Natural killer cell (primary cell): ENCODE measurements at regions not wholly inside any gene's neighbourhood (a gene's known extent, or its start where the extent isn't known, plus 50 kb on each side); places are given as distances from the start of the nearest gene placed in this dataset.

Experiments
- ATAC-seq, 3 donors: fragments of 150-1000 bp in 2 of 3; fragments of 200-7000 bp in 1 of 3; cut with Tn5 transposase; 1 replicate in 1 of 3; 2 replicates in 2 of 3; pipeline ENCODE4 v1.10.0; 2021; ENCODE audit warnings: mild to moderate bottlenecking in 2 of 3, moderate library complexity in 2 of 3
- DNase-seq, 2 donors: peaks; one replicate each; pipeline versions ENCODE4 v3.0.0 to v3.0.0-alpha.2; 2013 to 2021; ENCODE audit warnings: mixed read lengths in 1 of 2
- H3K27ac ChIP-seq: one replicate; pipeline ENCODE4 v1.5.1; 2013; ENCODE audit warnings: mild to moderate bottlenecking, low read length
- H3K27me3 ChIP-seq: one replicate; pipeline ENCODE4 v1.6.1; 2013; ENCODE audit warnings: low read length; ENCODE audit not compliant: control insufficient read depth, insufficient read depth
- H3K36me3 ChIP-seq: one replicate; pipeline ENCODE4 v1.6.1; 2013; ENCODE audit warnings: low read length; ENCODE audit not compliant: control insufficient read depth, insufficient read depth
- H3K4me1 ChIP-seq: one replicate; pipeline ENCODE4 v1.6.1; 2013; ENCODE audit warnings: low read length; ENCODE audit not compliant: control insufficient read depth, insufficient read depth
- H3K4me3 ChIP-seq: one replicate; pipeline ENCODE4 v1.5.1; 2013; ENCODE audit warnings: low read length
- H3K9me3 ChIP-seq: one replicate; pipeline ENCODE4 v1.6.1; 2013; ENCODE audit warnings: low read length; ENCODE audit not compliant: control insufficient read depth, insufficient read depth
- H3K27ac Mint-ChIP-seq, 2 donors: one replicate each; pipeline ENCODE4 v1.8.0; 2022; ENCODE audit warnings: mild to moderate bottlenecking in 2 of 2, mixed read lengths in 2 of 2, moderate library complexity in 1 of 2
- H3K27me3 Mint-ChIP-seq, 2 donors: one replicate each; pipeline ENCODE4 v1.8.0; 2022; ENCODE audit warnings: low read depth in 2 of 2, mixed read lengths in 2 of 2
- H3K36me3 Mint-ChIP-seq: one replicate; pipeline ENCODE4 v1.8.0; 2022; ENCODE audit warnings: mixed read lengths
- H3K4me1 Mint-ChIP-seq, 2 donors: one replicate each; pipeline ENCODE4 v1.8.0; 2022; ENCODE audit warnings: mixed read lengths in 2 of 2
- H3K4me3 Mint-ChIP-seq: one replicate; pipeline ENCODE4 v1.8.0; 2022; ENCODE audit warnings: mild to moderate bottlenecking, moderate library complexity, mixed read lengths
- H3K9me3 Mint-ChIP-seq, 2 donors: one replicate each; pipeline ENCODE4 v1.8.0; 2022; ENCODE audit warnings: mixed read lengths in 2 of 2
- CTCF ChIP-seq: fragments of 200-600 bp; IDR thresholded peaks from one replicate; pipeline ENCODE4 v1.8.0; 2022; ENCODE audit warnings: antibody characterized with exemption
- WGBS: methylation state at CpG from one replicate; pipeline ENCODE4 v1.1.7; 2013; ENCODE audit warnings: missing lambda C conversion rate; ENCODE audit not compliant: insufficient coverage; 5-methylcytosine and 5-hydroxymethylcytosine counted together
- intact Hi-C: fragments of 100-400 bp; cut with micrococcal nuclease; formaldehyde crosslinking; loops from one replicate; pipeline ENCODE4 v1.14.2; 2022

GRCh38 chr14:42869681-42870080, 1263.0 kb downstream of the LRFN5 start:
- H3K4me3 Mint-ChIP-seq = no peak overlapping the region
- Histone ChIP-seq H3K36me3 (no peaks in the 10 kb centered on the region), H3K27me3 (no peaks in the 10 kb centered on the region), H3K4me1 (no peaks in the 10 kb centered on the region), H3K9me3 (no peaks in the 10 kb centered on the region), H3K4me3 (no peak overlapping the region), H3K27ac (no peak overlapping the region)
- no peak overlapping the region for H3K27ac Mint-ChIP-seq
- H3K36me3 Mint-ChIP-seq = no peaks in the 10 kb centered on the region
- peaks cover 12 to 25% of the 10 kb centered on the region in 2 donors for H3K9me3 Mint-ChIP-seq
- no peaks in the 10 kb centered on the region for H3K27me3 Mint-ChIP-seq
- TF ChIP-seq CTCF = no peak
- intact Hi-C loops = no loop called here
- no peak for ATAC-seq
- 92% methylated on average over 1 of the region's 1 CpG for WGBS
- DNase-seq = no peak
- no peaks in the 10 kb centered on the region for H3K4me1 Mint-ChIP-seq

GRCh38 chr14:42862114-42862513, 1255.4 kb downstream of the LRFN5 start:
- TF ChIP-seq CTCF = no peak
- H3K27ac ChIP-seq = no peak overlapping the region
- H3K4me1 ChIP-seq = no peaks in the 10 kb centered on the region
- ATAC-seq (no peak), DNase-seq (no peak)
- no peaks in the 10 kb centered on the region for H3K36me3 ChIP-seq
- peaks cover 9% of the 10 kb centered on the region for H3K36me3 Mint-ChIP-seq
- H3K4me1 Mint-ChIP-seq = no peaks in the 10 kb centered on the region
- H3K9me3 Mint-ChIP-seq = peaks cover 4 to 20% of the 10 kb centered on the region in 2 donors
- no peak overlapping the region for H3K27ac Mint-ChIP-seq
- H3K27me3 Mint-ChIP-seq = no peaks in the 10 kb centered on the region
- H3K4me3 Mint-ChIP-seq = no peak overlapping the region
- H3K9me3 ChIP-seq = no peaks in the 10 kb centered on the region
- H3K27me3 ChIP-seq = no peaks in the 10 kb centered on the region
- intact Hi-C loops = no loop called here
- no peak overlapping the region for H3K4me3 ChIP-seq
- 99% methylated on average over 3 of the region's 3 CpGs for WGBS

- Mint-ChIP-seq H3K27me3 (no peaks in the 10 kb centered on the region), H3K4me3 (no peak overlapping the region), H3K9me3 (peaks cover 6 to 20% of the 10 kb centered on the region in 2 donors), H3K36me3 (peaks cover 9% of the 10 kb centered on the region), H3K27ac (no peak overlapping the region), H3K4me1 (no peaks in the 10 kb centered on the region)
- DNase-seq (no peak), ATAC-seq (no peak)
- no peak overlapping the region for H3K4me3 ChIP-seq
- H3K9me3 ChIP-seq = no peaks in the 10 kb centered on the region
- TF ChIP-seq CTCF = no peak
- no peak overlapping the region for H3K27ac ChIP-seq
- no CpG with 5 or more reads among the region's 1 CpG for WGBS
- intact Hi-C loops = no loop called here
- H3K4me1 ChIP-seq = no peaks in the 10 kb centered on the region
- no peaks in the 10 kb centered on the region for H3K27me3 ChIP-seq
- no peaks in the 10 kb centered on the region for H3K36me3 ChIP-seq
These were observed 1253.7 kb downstream of the LRFN5 start for GRCh38 chr14:42860371-42860770.

- H3K4me1 Mint-ChIP-seq = no peaks in the 10 kb centered on the region
- H3K4me3 Mint-ChIP-seq = no peak overlapping the region
- H3K27ac Mint-ChIP-seq = no peak overlapping the region
- H3K27me3 Mint-ChIP-seq = no peaks in the 10 kb centered on the region
- no peak for TF ChIP-seq CTCF
- no peak overlapping the region for H3K4me3 ChIP-seq
- H3K27ac ChIP-seq = no peak overlapping the region
- 58% methylated on average over 1 of the region's 1 CpG for WGBS
- no peaks in the 10 kb centered on the region for H3K27me3 ChIP-seq
- no peak for ATAC-seq
- intact Hi-C loops = no loop called here
- H3K36me3 ChIP-seq = no peaks in the 10 kb centered on the region
- no peaks in the 10 kb centered on the region for H3K4me1 ChIP-seq
- peaks cover 7% of the 10 kb centered on the region for H3K36me3 Mint-ChIP-seq
- no peak for DNase-seq
- H3K9me3 Mint-ChIP-seq = peaks cover 2 to 19% of the 10 kb centered on the region in 2 donors
- no peaks in the 10 kb centered on the region for H3K9me3 ChIP-seq
These were observed 1249.4 kb downstream of the LRFN5 start for GRCh38 chr14:42856106-42856505.
